ENCODE measurements at regions not wholly inside any gene's neighbourhood (a gene's known extent, or its start where the extent isn't known, plus 50 kb on each side); places are given as distances from the start of the nearest gene placed in this dataset.
A peak's percentile ranks its signal among the peaks of the same experiment; 100 is the strongest.

GRCh38 chr3:64890006-64890405 is 202.2 kb upstream of the ADAMTS9 start:
- TF ChIP-seq CTCF (conservative IDR thresholded peaks at IDR 0.05; ENCODE audit: low read length), result no peak
- no peak for DNase-seq (ENCODE audit: low read depth)
- H3K4me3 ChIP-seq (ENCODE audit: low read length), result no peak overlapping the region

GRCh38 chr3:64888840-64889392 is 201.1 kb upstream of the ADAMTS9 start:
- no peak overlapping the region for H3K4me3 ChIP-seq (ENCODE audit: low read length)
- DNase-seq (ENCODE audit: low read depth), result no peak
- no peak for TF ChIP-seq CTCF (conservative IDR thresholded peaks at IDR 0.05; ENCODE audit: low read length)

GRCh38 chr3:64888165-64888564 is 200.4 kb upstream of the ADAMTS9 start:
- no peak for TF ChIP-seq CTCF (conservative IDR thresholded peaks at IDR 0.05; ENCODE audit: low read length)
- peak; percentile 2 for DNase-seq (ENCODE audit: low read depth)
- H3K4me3 ChIP-seq (ENCODE audit: low read length), result no peak overlapping the region

GRCh38 chr3:64885055-64885454 is 197.3 kb upstream of the ADAMTS9 start:
- DNase-seq (ENCODE audit: low read depth), result no peak
- no peak for TF ChIP-seq CTCF (conservative IDR thresholded peaks at IDR 0.05; ENCODE audit: low read length)
- no peak overlapping the region for H3K4me3 ChIP-seq (ENCODE audit: low read length)

GRCh38 chr3:64884536-64884935 is 196.7 kb upstream of the ADAMTS9 start:
- no peak overlapping the region for H3K4me3 ChIP-seq (ENCODE audit: low read length)
- DNase-seq (ENCODE audit: low read depth), result no peak
- TF ChIP-seq CTCF (conservative IDR thresholded peaks at IDR 0.05; ENCODE audit: low read length), result no peak

- TF ChIP-seq CTCF (conservative IDR thresholded peaks at IDR 0.05; ENCODE audit: low read length), result no peak
- DNase-seq (ENCODE audit: low read depth), result no peak
- no peak overlapping the region for H3K4me3 ChIP-seq (ENCODE audit: low read length)
Measured at GRCh38 chr3:64880916-64881315, 193.1 kb upstream of the ADAMTS9 start.

GRCh38 chr3:64878362-64878761 is 190.6 kb upstream of the ADAMTS9 start:
- DNase-seq (ENCODE audit: low read depth), result no peak
- no peak overlapping the region for H3K4me3 ChIP-seq (ENCODE audit: low read length)
- TF ChIP-seq CTCF (conservative IDR thresholded peaks at IDR 0.05; ENCODE audit: low read length), result no peak

Data from AG10803 (cell line).